Heart right ventricle (tissue), 16 donors: ENCODE measurements at regions not wholly inside any gene's neighbourhood (a gene's known extent, or its start where the extent isn't known, plus 50 kb on each side); places are given as distances from the start of the nearest gene placed in this dataset.

Experiments used
- ATAC-seq, 8 donors: fragments of 200-7000 bp; cut with Tn5 transposase; one replicate each; pipeline ENCODE4 v1.9.1; 2020; ENCODE audit warnings: mild to moderate bottlenecking in 8 of 8, moderate library complexity in 8 of 8, moderate number of reproducible peaks in 1 of 8
- DNase-seq, 2 donors: peaks; one replicate each; pipeline ENCODE4 v3.0.0-alpha.2; 2020
- H3K27ac ChIP-seq, 10 donors: fragments of 200-600 bp; sonication (generic) in 2 of 10; one replicate each; pipeline versions ENCODE4 v1.5.0 to v1.8.0; 2020 to 2022; ENCODE audit warnings: mild to moderate bottlenecking in 3 of 10
- H3K27me3 ChIP-seq, 7 donors: fragments of 200-600 bp; one replicate each; pipeline ENCODE4 v1.8.0; 2021 to 2022; ENCODE audit warnings: mild to moderate bottlenecking in 2 of 7
- H3K36me3 ChIP-seq, 9 donors: fragments of 200-600 bp; sonication (generic) in 1 of 9; one replicate each; pipeline versions ENCODE4 v1.5.0 to v1.8.0; 2020 to 2022; ENCODE audit warnings: mild to moderate bottlenecking in 2 of 9
- H3K4me1 ChIP-seq, 9 donors: fragments of 200-600 bp; sonication (generic) in 1 of 9; one replicate each; pipeline versions ENCODE4 v1.5.0 to v1.8.0; 2020 to 2022; ENCODE audit warnings: mild to moderate bottlenecking in 4 of 9
- H3K4me3 ChIP-seq, 10 donors: fragments of 200-600 bp; sonication (generic) in 2 of 10; one replicate each; pipeline versions ENCODE4 v1.5.0 to v1.8.0; 2020 to 2022; ENCODE audit warnings: mild to moderate bottlenecking in 7 of 10, moderate library complexity in 2 of 10
- H3K9me3 ChIP-seq, 11 donors: fragments of 200-600 bp in 10 of 11; sonication (generic) in 2 of 11; one replicate each; pipeline versions ENCODE4 v1.5.0 to v1.8.0; 2013 to 2022; ENCODE audit warnings: mild to moderate bottlenecking in 2 of 11, control low read depth in 1 of 11, moderate library complexity in 1 of 11
- WGBS, 2 donors: extraction: QIAGEN DNeasy Blood & Tissue Kit; methylation state at CpG; one replicate each; pipeline ENCODE4 v1.1.7; 2013; ENCODE audit warnings: inconsistent platforms in 1 of 2; 5-methylcytosine and 5-hydroxymethylcytosine counted together
- intact Hi-C, 10 donors: fragments of 100-400 bp; cut with DNase I; formaldehyde crosslinking; loops; one replicate each; pipeline versions ENCODE4 v1.11.1 to v1.14.2; 2022
- TF ChIP-seq, protein P1 (sequence below), 9 donors: fragments of 200-600 bp; sonication (generic) in 2 of 9; IDR thresholded peaks; one replicate each; pipeline versions ENCODE4 v1.5.0 to v1.8.0; 2021 to 2022; ENCODE audit warnings: antibody characterized with exemption in 9 of 9, mild to moderate bottlenecking in 5 of 9, moderate library complexity in 1 of 9
- donor health status: Arrhythmogenic right ventricular cardiomyopathy.
- donor health status: ischemic (EF 13 %, LVEDD 7.1; RV severe dilation, severe dysfunction).
- donor health status: healthy with polysubstance abuse.
- donor health status: DM: no; HTN: yes; CAD: no.
- donor health status: DM: no; HTN: no; CAD: no.
- donor health status: ischemic (EF 25% LVEDD 6.9; RV normal size, moderate dysfunction).
- donor health status: ischemic (EF 25% LVEDD 5.7; RV mildly dilated, moderate dysfunction).
- donor health status: healthy.
- donor health status: DM: yes; HTN: yes; CAD: no.
- donor health status: Ischemic cardiomyopathy.
- donor health status: ischemic (EF 35%, LVEDD 5.7; RV mildly dilated, moderate dysfunction).
- donor health status: nonischemic (EF 11% LVEDD 7.7; RV severe dilation, severe dysfunction).
- donor health status: DM: yes; HTN: yes; CAD: no.
- donor health status: PGD.
- donor health status: ischemic (EF 29% LVEDD 5.4; RV normal size, mild dysfunction).
- donor health status: nonischemic (EF 23%, LVEDD 6.1; RV moderate dilation, normal function).

GRCh38 chr14:83689265-83689664 lies 1840.7 kb upstream of the FLRT2 start:
- Histone ChIP-seq H3K4me1 (no peaks in the 10 kb centered on the region), H3K36me3 (no peaks in the 10 kb centered on the region), H3K9me3 (peaks cover 0 to 39% (median 5%) of the 10 kb centered on the region in 11 donors), H3K27ac (no peak overlapping the region), H3K4me3 (no peak overlapping the region), H3K27me3 (no peaks in the 10 kb centered on the region)
- ATAC-seq = no peak
- intact Hi-C loops = no loop called here
- no peak for DNase-seq
- 98 to 100% methylated on average over 1 of the region's 1 CpG for WGBS, 2 donors
- TF ChIP-seq, protein P1, sequence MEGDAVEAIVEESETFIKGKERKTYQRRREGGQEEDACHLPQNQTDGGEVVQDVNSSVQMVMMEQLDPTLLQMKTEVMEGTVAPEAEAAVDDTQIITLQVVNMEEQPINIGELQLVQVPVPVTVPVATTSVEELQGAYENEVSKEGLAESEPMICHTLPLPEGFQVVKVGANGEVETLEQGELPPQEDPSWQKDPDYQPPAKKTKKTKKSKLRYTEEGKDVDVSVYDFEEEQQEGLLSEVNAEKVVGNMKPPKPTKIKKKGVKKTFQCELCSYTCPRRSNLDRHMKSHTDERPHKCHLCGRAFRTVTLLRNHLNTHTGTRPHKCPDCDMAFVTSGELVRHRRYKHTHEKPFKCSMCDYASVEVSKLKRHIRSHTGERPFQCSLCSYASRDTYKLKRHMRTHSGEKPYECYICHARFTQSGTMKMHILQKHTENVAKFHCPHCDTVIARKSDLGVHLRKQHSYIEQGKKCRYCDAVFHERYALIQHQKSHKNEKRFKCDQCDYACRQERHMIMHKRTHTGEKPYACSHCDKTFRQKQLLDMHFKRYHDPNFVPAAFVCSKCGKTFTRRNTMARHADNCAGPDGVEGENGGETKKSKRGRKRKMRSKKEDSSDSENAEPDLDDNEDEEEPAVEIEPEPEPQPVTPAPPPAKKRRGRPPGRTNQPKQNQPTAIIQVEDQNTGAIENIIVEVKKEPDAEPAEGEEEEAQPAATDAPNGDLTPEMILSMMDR (IDR thresholded peaks at IDR 0.05) = no peak

DNA sequence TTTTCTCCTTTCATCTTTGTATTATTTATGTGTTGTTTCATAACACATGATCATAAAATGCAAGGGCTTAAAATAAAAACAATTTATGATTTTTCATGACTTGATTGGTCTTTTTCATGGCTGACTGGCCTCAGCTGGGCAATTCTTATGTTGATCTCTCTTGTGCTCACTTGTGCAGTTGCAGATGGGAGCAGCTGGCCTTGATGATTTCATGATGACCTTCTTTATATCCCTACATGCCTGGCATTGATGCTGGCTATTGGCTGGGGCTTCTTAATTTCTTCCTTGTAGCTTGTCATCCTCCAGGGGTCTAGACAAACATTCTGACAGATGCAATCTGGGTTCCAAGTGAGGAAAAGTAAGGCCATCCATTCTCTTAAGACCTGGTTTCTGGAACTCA lies 1832.8 kb upstream of the FLRT2 start:
- TF ChIP-seq, protein P1 (IDR thresholded peaks at IDR 0.05) = no peak
- Histone ChIP-seq H3K27me3 (no peaks in the 10 kb centered on the region), H3K4me3 (no peak overlapping the region), H3K4me1 (no peaks in the 10 kb centered on the region), H3K27ac (no peak overlapping the region), H3K9me3 (no peaks in the 10 kb centered on the region), H3K36me3 (no peaks in the 10 kb centered on the region)
- intact Hi-C loops = no loop called here
- no peak for DNase-seq
- no peak for ATAC-seq

DNA sequence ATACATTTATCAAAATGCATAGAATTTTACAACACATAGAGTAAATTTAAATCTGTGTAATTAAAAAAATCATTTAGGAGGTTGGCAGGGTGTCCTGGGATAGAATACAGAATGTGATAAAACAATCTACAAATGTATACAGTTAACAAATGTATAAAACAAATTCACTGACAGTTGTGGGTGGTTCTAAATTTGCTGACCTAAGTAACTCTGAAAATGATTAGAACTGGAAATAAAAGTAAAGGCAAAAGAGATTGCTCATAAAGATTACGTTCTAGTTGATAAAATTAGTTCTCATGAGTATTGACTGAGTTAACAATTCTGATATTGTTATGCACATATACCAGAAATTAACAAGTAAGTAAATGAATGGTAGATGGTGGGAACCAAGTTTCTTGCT lies 1827.3 kb upstream of the FLRT2 start:
- H3K4me3 ChIP-seq = no peak overlapping the region
- no peaks in the 10 kb centered on the region for H3K27me3 ChIP-seq
- H3K36me3 ChIP-seq = no peaks in the 10 kb centered on the region
- no peak overlapping the region for H3K27ac ChIP-seq
- no peaks in the 10 kb centered on the region for H3K9me3 ChIP-seq
- no peaks in the 10 kb centered on the region for H3K4me1 ChIP-seq
- no peak for ATAC-seq
- no peak for DNase-seq
- TF ChIP-seq, protein P1 (IDR thresholded peaks at IDR 0.05) = no peak
- intact Hi-C loops = no loop called here
- 77 to 83% methylated on average over 1 of the region's 1 CpG for WGBS, 2 donors

DNA sequence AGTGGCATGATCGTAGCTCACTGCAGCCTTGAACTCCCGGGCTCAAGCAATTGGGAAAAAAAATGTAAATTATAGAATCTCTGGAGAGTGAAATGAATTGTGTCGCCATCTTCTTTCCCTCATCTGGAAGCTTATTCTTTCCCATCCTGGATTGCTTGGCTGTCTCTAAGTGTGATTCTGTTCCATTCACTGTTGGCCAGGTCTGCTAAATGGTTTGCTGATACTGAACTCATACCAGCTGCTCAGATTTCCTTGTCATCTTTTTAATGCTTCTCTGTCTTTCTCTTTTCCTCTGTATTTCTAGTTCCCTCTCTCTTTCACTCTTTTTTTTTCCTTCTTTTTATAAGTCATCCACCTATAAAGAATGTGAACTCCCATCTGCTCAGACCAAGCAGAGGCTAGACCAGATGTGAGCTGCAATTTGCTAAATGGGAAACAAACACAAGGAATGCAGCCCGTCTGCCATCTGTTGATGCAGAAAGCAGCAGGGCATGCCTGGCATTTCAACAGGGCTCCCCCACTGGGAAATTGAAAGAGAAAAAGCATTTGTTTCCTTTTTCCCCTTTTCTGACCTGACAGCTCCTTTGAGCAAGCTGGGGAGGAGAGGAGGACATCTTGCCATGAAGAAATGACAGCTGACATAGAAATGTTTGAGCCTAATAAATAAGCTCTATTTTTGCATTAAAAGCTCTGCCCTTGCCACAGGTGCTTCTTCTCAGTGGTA lies 1823.6 kb upstream of the FLRT2 start:
- H3K27me3 ChIP-seq = no peaks in the 10 kb centered on the region
- WGBS, 2 donors = 78 to 82% methylated on average over 4 of the region's 4 CpGs
- no peak overlapping the region for H3K27ac ChIP-seq
- H3K36me3 ChIP-seq = no peaks in the 10 kb centered on the region
- ATAC-seq = no peak
- TF ChIP-seq, protein P1 (IDR thresholded peaks at IDR 0.05) = no peak
- intact Hi-C loops = no loop called here
- no peak for DNase-seq
- no peaks in the 10 kb centered on the region for H3K4me1 ChIP-seq
- H3K4me3 ChIP-seq = no peak overlapping the region
- peaks cover 0 to 16% (median 0%) of the 10 kb centered on the region in 11 donors for H3K9me3 ChIP-seq
